ENCODE measurements at regions not wholly inside any gene's neighbourhood (a gene's known extent, or its start where the extent isn't known, plus 50 kb on each side); places are given as distances from the start of the nearest gene placed in this dataset.

GRCh38 chr2:129881786-129882396, 97.6 kb upstream of the RAB6C start:
- in situ Hi-C loops (cut with MboI; ENCODE audit: low sequenced_read_pairs) = no loop called here

DNA sequence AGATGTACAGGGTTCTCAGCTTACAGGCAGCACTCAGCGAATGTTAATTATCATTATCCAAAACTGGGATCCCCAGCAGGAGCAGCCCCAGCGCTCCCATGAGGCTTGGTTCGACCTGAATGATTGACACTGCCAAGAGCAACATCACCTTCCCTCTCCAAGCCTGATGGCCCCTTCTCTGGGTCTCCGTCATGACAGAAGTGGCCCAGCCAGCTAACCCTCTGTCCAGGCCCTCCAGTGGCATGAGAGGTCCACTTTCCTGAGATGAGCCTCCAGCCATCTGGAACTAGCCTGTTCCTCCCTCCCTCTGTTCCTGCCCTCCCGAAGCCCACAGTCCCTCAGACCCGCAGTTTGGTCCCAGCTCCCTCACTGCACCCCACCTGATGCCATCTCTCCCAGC, 97.0 kb upstream of the RAB6C start:
- in situ Hi-C loops (cut with MboI; ENCODE audit: low sequenced_read_pairs) = no loop called here

GRCh38 chr2:129883121-129883520, 96.3 kb upstream of the RAB6C start:
- in situ Hi-C loops (cut with MboI; ENCODE audit: low sequenced_read_pairs) = no loop called here

GRCh38 chr2:129884221-129884786, 95.2 kb upstream of the RAB6C start:
- in situ Hi-C loops (cut with MboI; ENCODE audit: low sequenced_read_pairs) = no loop called here

- in situ Hi-C loops (cut with MboI; ENCODE audit: low sequenced_read_pairs) = no loop called here
Measured at GRCh38 chr2:129885735-129886134, 93.7 kb upstream of the RAB6C start.

DNA sequence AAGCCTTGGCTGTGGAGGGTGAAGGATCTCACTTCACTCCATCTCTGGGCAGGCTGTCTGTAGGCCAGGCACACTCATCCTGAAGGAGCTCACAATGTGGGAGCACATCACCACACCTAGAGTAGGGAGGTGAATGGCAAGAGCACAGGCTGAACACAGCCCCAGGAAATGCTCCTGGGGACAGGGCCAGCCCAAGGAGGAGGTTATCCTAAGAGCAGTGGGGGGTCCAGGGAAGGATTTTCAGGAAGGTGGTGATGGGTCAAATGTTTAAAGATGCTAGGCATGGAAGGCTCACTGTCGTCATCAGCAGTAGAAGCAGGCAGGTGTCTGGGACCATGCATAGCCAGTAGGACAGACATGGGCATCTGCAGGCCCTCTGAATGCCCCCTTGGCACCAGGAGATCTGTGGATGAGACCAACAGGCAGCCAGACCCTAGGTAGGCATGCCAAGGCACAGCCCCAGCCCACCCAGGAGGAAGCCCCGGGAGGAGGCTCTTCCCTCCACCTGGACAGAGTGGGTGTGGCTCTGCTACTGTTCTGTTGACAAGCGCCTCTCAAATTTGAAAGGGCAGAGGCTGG, 91.7 kb upstream of the RAB6C start:
- in situ Hi-C loops (cut with MboI; ENCODE audit: low sequenced_read_pairs) = no loop called here

DNA sequence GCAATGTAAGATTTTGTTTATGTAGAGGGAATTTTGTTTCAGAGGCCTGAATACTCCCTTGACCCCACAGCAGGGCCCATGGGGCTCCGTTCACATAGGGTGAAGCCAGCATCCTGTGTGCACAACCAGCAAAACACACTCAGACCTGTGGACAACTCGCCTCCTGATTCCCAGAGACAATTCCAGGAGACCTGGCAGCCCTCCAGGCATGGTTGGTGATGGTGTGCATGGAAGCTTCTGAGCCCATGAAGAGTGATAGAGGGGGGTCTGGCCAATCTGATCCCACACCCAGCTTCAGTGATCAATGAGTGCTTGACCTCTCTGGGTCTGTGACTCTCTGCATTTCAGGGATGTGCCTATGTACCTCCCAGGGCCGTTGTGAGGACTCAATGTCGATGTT, 91.0 kb upstream of the RAB6C start:
- in situ Hi-C loops (cut with MboI; ENCODE audit: low sequenced_read_pairs) = no loop called here

DNA sequence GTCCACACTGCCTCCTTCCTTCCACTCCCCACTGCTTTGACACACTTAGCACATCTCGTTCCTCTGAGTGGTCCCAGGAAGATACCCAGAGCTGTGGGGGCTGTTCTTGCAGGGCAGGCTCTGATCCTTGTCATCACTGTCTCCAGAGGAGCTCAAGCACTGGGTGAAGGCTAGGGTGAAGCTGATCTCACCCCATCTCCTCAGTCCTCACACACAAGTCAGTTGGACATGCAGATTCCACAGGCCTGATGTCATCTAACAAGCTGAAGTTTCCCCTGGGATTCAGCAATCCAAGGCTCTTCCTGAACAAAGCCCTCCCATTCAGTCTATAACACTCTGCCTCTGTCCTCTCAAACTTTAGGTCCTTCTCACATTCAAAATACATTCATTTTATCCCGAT, 90.6 kb upstream of the RAB6C start:
- in situ Hi-C loops (cut with MboI; ENCODE audit: low sequenced_read_pairs) = no loop called here

DNA sequence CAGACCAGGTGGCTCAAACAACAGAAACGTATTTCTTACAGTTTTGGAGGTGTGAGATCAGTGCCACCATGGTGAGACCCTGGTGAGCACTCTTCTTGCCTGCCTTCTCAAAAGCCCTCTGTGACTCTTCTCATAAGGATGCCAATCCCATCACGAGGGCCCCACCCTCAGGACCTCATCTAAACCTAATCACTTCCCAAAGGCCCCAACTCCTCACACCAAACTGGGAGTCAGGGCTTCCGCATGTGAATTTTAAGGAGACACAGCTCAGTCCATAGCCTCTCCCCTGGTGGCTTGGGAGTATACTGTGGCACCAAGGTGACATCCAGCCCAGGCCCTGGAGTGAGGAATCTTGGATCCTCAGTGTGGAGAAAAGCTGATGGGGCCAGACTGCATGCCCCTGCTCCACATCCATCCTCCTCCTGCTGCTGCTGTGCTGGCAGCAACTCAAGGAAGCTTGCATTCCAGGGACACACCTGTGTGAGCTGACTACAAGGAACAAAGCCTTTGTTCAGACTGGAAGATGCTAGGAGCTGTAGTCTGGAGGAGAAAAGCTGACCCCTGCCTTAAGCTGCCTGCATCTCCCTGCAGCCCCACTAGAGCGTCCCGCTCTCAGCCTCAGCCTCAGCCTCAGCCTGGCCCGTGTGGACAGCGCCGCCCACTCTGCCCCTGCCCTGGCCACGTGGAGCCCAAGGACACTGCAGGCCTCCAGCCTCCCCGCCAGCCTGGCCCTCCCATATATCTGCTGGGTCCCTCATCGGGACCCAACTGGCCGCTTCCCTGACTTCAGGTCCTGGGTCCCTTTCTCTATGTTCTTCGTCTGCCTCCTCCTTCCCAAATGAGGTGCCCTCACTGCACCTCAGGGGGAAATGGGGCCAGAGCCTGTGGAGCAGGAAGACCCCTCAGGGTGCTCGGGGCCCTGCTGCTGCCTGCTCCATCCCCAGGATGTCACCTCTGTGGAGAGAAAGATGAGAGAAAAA, 87.8 kb upstream of the RAB6C start:
- in situ Hi-C loops (cut with MboI; ENCODE audit: low sequenced_read_pairs) = no loop called here

GRCh38 chr2:129892360-129892759, 87.1 kb upstream of the RAB6C start:
- in situ Hi-C loops (cut with MboI; ENCODE audit: low sequenced_read_pairs) = no loop called here

DNA sequence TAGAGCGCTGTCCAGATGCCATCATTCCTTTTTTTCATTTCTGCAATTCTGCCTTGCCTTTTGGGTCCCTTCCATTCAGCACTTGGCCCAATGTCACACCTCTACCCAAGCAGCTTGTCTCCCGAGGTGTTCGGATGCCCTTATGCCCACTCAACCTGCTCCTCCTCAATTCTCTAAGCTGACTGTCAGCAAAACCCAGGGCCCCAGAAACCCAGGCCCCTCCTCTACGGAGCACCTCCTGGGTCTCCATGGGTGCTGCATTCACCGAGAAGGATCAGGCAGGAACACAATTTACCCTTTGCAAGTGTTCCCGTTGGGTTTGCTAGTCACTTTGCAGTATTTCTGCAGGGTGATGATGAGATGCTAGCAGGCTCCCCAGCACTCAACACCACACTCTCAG, 86.7 kb upstream of the RAB6C start:
- in situ Hi-C loops (cut with MboI; ENCODE audit: low sequenced_read_pairs) = no loop called here

DNA sequence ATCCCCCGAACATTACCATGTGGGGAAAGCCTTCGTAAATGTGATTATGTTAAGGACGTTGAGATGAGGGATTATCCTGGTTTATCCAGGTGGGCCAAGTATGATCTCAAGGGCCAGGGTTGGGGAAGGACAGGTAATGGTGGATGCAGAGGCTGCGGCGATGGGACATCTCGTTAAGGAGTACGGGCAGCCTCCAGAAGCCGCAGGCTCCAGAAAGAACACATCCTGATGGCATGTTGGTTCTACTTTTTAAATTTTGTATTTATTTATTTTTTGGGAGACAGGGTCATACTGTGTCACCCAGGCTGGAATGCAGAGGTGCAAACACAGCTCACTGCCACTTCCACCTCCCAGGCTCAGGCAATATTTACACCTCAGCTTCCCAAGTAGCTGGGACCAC, 86.2 kb upstream of the RAB6C start:
- in situ Hi-C loops (cut with MboI; ENCODE audit: low sequenced_read_pairs) = no loop called here

GRCh38 chr2:129894616-129895015, 84.8 kb upstream of the RAB6C start:
- in situ Hi-C loops (cut with MboI; ENCODE audit: low sequenced_read_pairs) = no loop called here

- in situ Hi-C loops (cut with MboI; ENCODE audit: low sequenced_read_pairs) = no loop called here
Measured at GRCh38 chr2:129895061-129895460, 84.4 kb upstream of the RAB6C start.

DNA sequence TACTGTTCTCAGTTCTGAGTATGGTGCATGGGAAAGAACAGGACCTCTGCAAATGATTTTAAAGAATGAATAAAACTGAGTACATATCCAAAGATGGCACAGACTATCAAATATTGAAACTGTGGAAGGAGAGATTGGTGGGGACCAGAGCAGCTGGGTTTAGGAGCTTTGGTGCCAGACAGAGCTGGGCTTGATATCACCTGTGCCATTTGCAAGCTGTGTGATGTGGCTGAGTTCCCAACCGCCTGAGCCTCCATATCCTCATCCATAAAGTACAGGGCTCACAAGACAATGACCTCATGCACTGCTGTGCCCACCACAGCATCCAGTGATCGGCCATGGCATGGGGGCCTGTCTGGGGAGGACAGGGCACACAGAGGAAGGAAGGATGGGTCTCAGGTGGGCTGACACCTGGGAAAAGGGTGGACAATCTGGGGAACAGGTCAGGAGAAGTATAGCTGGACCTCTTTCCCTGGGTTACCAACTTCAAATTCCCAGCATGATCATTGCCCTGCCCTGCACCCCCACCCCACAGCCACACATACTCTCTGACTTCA, 83.9 kb upstream of the RAB6C start:
- in situ Hi-C loops (cut with MboI; ENCODE audit: low sequenced_read_pairs) = no loop called here

DNA sequence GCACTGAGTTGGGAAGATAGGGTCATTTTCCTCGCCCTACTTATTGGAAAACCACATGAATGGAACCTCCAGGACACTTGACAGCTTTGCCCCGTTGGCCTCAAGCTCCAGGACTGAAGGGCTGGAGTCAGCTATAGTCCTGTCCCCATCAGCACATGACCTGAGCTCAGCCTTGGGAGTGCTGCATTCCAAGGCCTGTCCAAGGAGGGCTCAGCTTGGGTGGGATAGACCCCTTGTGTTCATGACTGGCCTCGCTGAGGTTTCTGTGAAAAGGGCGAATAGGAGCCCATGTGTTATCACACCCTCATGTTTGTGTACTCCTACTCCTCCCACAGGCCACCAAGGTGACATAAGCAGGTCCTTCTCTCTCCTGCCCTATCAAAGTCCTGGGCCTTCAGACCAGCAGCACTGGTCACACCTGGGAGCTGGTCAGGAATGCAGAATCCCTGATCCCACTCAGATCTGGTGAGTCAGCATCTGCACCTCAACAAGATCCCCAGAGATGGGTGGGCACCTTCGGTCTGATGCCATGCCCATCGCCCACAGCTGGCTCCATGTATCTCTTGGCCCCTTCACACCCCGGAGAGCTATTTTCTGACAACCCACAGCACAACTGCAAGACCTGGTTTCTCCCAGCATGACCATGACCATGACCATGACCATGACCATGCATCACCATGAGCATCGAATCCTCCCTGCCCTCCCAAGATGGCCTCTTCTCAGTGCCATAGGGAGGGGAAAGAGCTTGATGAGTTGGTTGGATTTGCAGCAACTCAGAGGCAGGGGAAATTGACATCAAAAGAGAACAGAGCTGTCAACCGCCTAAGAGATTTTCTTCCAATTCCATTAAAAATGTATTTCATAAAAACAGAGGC, 83.0 kb upstream of the RAB6C start:
- in situ Hi-C loops (cut with MboI; ENCODE audit: low sequenced_read_pairs) = no loop called here

GRCh38 chr2:129901754-129902415, 77.6 kb upstream of the RAB6C start:
- in situ Hi-C loops (cut with MboI; ENCODE audit: low sequenced_read_pairs) = no loop called here

GRCh38 chr2:129902731-129903585, 76.5 kb upstream of the RAB6C start:
- in situ Hi-C loops (cut with MboI; ENCODE audit: low sequenced_read_pairs) = no loop called here

All from HL-60/S4 treated with retinoic acid at 250 ng/mL for 4 days and 3 days (cell line).